ENCODE measurements at regions not wholly inside any gene's neighbourhood (a gene's known extent, or its start where the extent isn't known, plus 50 kb on each side); places are given as distances from the start of the nearest gene placed in this dataset.

DNA sequence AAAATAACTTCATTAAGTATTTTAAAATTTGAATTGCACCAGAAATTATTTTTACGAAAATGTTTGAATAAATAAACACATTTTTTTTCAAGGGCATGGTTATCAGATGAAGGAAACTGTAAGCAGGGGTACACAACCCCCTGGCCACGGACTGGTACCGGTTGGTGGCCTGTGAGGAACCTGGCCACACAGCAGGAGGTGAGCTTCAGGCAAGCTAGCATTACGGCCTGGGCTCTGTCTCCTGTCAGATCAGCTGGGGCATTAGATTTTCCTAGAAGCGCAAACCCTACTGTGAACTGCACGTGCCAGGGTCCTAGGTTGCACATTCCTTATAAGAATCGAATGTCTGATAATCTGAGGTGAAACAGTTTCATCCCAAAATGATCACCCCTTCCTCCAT, 1499.7 kb upstream of the AGA start:
- Histone ChIP-seq H3K4me1 (ENCODE audit: control insufficient read depth, insufficient read depth, low read length) (peaks cover 8% of the 10 kb centered on the region), H3K4me3 (ENCODE audit: low read depth, low read length) (no peak overlapping the region), H3K9ac (ENCODE audit: low read depth, low read length) (no peak overlapping the region), H3K27me3 (ENCODE audit: control insufficient read depth, insufficient read depth, low read length) (no peaks in the 10 kb centered on the region), H3K36me3 (ENCODE audit: control insufficient read depth, insufficient read depth, low read length) (no peaks in the 10 kb centered on the region), H3K9me3 (ENCODE audit: control insufficient read depth, insufficient read depth, low read length) (no peaks in the 10 kb centered on the region), H3K27ac (ENCODE audit: low read depth, low read length) (no peak overlapping the region)

DNA sequence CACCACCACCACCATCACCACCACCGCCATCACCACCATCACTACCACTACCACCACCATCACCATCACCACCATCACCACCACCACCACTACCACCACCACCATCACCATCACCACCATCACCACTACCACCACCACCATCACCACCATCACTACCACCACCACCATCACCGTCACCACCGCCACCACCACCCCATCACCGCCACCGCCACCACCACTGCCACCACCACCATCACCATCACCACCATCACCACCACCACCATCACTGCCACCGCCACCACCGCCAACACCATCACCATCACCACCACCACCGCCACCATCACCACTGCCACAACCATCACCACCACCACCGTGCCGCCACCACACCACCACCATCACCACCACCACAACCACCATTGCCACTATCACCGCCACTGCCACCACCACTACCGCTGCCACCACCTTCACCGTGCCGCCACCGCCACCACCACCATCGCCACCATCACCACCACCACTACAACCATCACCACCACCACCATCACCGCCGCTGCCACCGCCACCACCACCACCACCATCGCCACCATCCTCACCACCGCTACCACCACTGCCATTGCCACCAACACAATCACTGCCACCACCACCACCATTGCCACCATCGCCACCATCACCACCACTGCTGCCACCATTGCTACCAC, 1511.3 kb upstream of the AGA start:
- no peak overlapping the region for H3K4me3 ChIP-seq (ENCODE audit: low read depth, low read length)
- H3K9ac ChIP-seq (ENCODE audit: low read depth, low read length), result no peak overlapping the region
- no peaks in the 10 kb centered on the region for H3K9me3 ChIP-seq (ENCODE audit: control insufficient read depth, insufficient read depth, low read length)
- no peak overlapping the region for H3K27ac ChIP-seq (ENCODE audit: low read depth, low read length)
- H3K36me3 ChIP-seq (ENCODE audit: control insufficient read depth, insufficient read depth, low read length), result no peaks in the 10 kb centered on the region
- no peaks in the 10 kb centered on the region for H3K27me3 ChIP-seq (ENCODE audit: control insufficient read depth, insufficient read depth, low read length)
- no peaks in the 10 kb centered on the region for H3K4me1 ChIP-seq (ENCODE audit: control insufficient read depth, insufficient read depth, low read length)

DNA sequence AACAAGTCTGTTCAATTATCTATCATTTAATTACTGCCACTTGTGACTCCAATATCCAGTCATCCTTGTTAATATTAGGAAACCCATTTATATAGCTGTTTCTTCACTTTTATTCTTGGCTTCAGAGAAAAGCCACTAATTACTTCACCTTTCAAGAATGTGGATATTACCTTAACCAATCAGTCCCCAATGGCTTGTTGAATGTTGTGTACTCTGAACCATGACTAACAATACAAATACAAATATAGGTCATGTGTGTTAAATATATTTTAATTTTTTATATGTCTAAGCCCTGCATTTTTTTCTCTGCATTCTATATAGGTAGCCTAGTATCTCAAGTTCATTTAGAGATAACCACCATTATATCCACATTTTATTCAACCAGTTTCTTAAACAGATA, 1513.4 kb upstream of the AGA start:
- H3K4me1 ChIP-seq (ENCODE audit: control insufficient read depth, insufficient read depth, low read length), result no peaks in the 10 kb centered on the region
- H3K4me3 ChIP-seq (ENCODE audit: low read depth, low read length), result no peak overlapping the region
- no peak overlapping the region for H3K9ac ChIP-seq (ENCODE audit: low read depth, low read length)
- H3K9me3 ChIP-seq (ENCODE audit: control insufficient read depth, insufficient read depth, low read length), result no peaks in the 10 kb centered on the region
- no peaks in the 10 kb centered on the region for H3K36me3 ChIP-seq (ENCODE audit: control insufficient read depth, insufficient read depth, low read length)
- no peak overlapping the region for H3K27ac ChIP-seq (ENCODE audit: low read depth, low read length)
- no peaks in the 10 kb centered on the region for H3K27me3 ChIP-seq (ENCODE audit: control insufficient read depth, insufficient read depth, low read length)

DNA sequence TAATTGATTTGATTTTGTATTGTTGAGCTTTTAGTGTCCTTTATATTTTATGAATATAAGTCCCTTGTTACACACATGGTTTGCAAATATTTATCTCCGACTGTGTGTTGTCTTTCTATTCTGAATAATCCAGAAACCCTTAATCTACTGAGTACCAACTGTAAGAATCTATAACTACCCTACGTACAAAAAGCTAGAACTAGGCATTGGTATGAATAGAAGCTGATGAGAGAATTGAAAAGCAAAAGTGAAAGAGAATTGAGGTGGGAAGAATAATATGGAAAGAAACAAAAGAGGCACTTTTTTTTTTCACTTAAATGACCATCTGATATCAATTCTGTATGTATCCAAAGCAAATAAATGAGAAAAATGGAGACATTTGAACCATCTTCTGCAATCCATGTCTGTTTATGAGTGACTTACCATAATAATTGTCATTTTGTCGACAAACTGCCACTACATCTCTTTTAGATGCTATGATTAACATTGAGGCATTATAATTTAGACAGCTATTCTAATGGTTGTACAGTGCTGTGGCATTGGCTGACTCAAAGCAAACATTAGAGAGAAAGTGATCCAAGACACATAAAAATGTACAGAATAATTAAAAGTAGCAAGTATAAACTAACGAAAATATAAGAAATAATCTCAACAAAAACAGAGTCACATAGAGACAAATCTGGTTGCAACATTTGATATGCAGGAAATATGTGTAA, 1516.6 kb upstream of the AGA start:
- Histone ChIP-seq H3K9ac (ENCODE audit: low read depth, low read length) (no peak overlapping the region), H3K9me3 (ENCODE audit: control insufficient read depth, insufficient read depth, low read length) (no peaks in the 10 kb centered on the region), H3K27ac (ENCODE audit: low read depth, low read length) (no peak overlapping the region), H3K4me1 (ENCODE audit: control insufficient read depth, insufficient read depth, low read length) (peaks cover 6% of the 10 kb centered on the region; the same call in 1 of the 2 replicates), H3K4me3 (ENCODE audit: low read depth, low read length) (no peak overlapping the region), H3K36me3 (ENCODE audit: control insufficient read depth, insufficient read depth, low read length) (no peaks in the 10 kb centered on the region), H3K27me3 (ENCODE audit: control insufficient read depth, insufficient read depth, low read length) (no peaks in the 10 kb centered on the region)

GRCh38 chr4:178963446-178964045, 1521.3 kb upstream of the AGA start:
- H3K9ac ChIP-seq (ENCODE audit: low read depth, low read length), result no peak overlapping the region
- no peak overlapping the region for H3K27ac ChIP-seq (ENCODE audit: low read depth, low read length)
- H3K4me3 ChIP-seq (ENCODE audit: low read depth, low read length), result no peak overlapping the region
- peaks cover 6% of the 10 kb centered on the region; the same call in 1 of the 2 replicates for H3K4me1 ChIP-seq (ENCODE audit: control insufficient read depth, insufficient read depth, low read length)
- H3K27me3 ChIP-seq (ENCODE audit: control insufficient read depth, insufficient read depth, low read length), result no peaks in the 10 kb centered on the region
- H3K9me3 ChIP-seq (ENCODE audit: control insufficient read depth, insufficient read depth, low read length), result no peaks in the 10 kb centered on the region
- no peaks in the 10 kb centered on the region for H3K36me3 ChIP-seq (ENCODE audit: control insufficient read depth, insufficient read depth, low read length)

DNA sequence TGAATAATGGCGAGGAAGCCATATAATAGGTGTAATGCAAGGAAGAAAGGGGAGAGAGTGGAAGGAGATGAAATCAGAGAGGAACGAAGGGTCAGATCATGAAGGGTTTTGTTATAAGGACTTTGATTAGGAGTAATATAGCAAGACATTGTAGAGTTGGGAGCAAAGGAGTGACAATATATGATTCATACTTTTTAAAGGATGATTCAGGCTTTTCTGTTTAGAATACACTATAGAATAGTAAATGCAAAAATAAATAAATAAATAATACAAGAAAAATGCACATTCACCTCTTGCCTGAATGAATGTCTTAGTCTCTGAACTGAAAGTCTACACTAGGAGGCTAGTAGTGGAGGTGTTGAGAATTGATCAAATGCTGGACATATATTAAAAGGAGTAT, 1524.4 kb upstream of the AGA start:
- H3K27ac ChIP-seq (ENCODE audit: low read depth, low read length), result no peak overlapping the region
- no peaks in the 10 kb centered on the region for H3K36me3 ChIP-seq (ENCODE audit: control insufficient read depth, insufficient read depth, low read length)
- H3K9me3 ChIP-seq (ENCODE audit: control insufficient read depth, insufficient read depth, low read length), result no peaks in the 10 kb centered on the region
- no peak overlapping the region for H3K9ac ChIP-seq (ENCODE audit: low read depth, low read length)
- H3K4me1 ChIP-seq (ENCODE audit: control insufficient read depth, insufficient read depth, low read length), result peaks cover 8% of the 10 kb centered on the region
- H3K4me3 ChIP-seq (ENCODE audit: low read depth, low read length), result no peak overlapping the region
- no peaks in the 10 kb centered on the region for H3K27me3 ChIP-seq (ENCODE audit: control insufficient read depth, insufficient read depth, low read length)

GRCh38 chr4:178970433-178971140, 1528.3 kb upstream of the AGA start:
- H3K36me3 ChIP-seq (ENCODE audit: control insufficient read depth, insufficient read depth, low read length), result no peaks in the 10 kb centered on the region
- no peaks in the 10 kb centered on the region for H3K27me3 ChIP-seq (ENCODE audit: control insufficient read depth, insufficient read depth, low read length)
- peaks cover 3% of the 10 kb centered on the region for H3K4me1 ChIP-seq (ENCODE audit: control insufficient read depth, insufficient read depth, low read length)
- H3K9me3 ChIP-seq (ENCODE audit: control insufficient read depth, insufficient read depth, low read length), result no peaks in the 10 kb centered on the region
- no peak overlapping the region for H3K4me3 ChIP-seq (ENCODE audit: low read depth, low read length)
- no peak overlapping the region for H3K9ac ChIP-seq (ENCODE audit: low read depth, low read length)
- no peak overlapping the region for H3K27ac ChIP-seq (ENCODE audit: low read depth, low read length)

GRCh38 chr4:178976861-178977260, 1534.6 kb upstream of the AGA start:
- Histone ChIP-seq H3K36me3 (ENCODE audit: control insufficient read depth, insufficient read depth, low read length) (no peaks in the 10 kb centered on the region), H3K27me3 (ENCODE audit: control insufficient read depth, insufficient read depth, low read length) (no peaks in the 10 kb centered on the region), H3K27ac (ENCODE audit: low read depth, low read length) (no peak overlapping the region), H3K9ac (ENCODE audit: low read depth, low read length) (no peak overlapping the region), H3K4me3 (ENCODE audit: low read depth, low read length) (no peak overlapping the region), H3K9me3 (ENCODE audit: control insufficient read depth, insufficient read depth, low read length) (no peaks in the 10 kb centered on the region), H3K4me1 (ENCODE audit: control insufficient read depth, insufficient read depth, low read length) (no peaks in the 10 kb centered on the region)

- H3K27me3 ChIP-seq (ENCODE audit: control insufficient read depth, insufficient read depth, low read length), result no peaks in the 10 kb centered on the region
- no peak overlapping the region for H3K9ac ChIP-seq (ENCODE audit: low read depth, low read length)
- no peak overlapping the region for H3K27ac ChIP-seq (ENCODE audit: low read depth, low read length)
- H3K4me3 ChIP-seq (ENCODE audit: low read depth, low read length), result no peak overlapping the region
- H3K36me3 ChIP-seq (ENCODE audit: control insufficient read depth, insufficient read depth, low read length), result no peaks in the 10 kb centered on the region
- H3K9me3 ChIP-seq (ENCODE audit: control insufficient read depth, insufficient read depth, low read length), result no peaks in the 10 kb centered on the region
- H3K4me1 ChIP-seq (ENCODE audit: control insufficient read depth, insufficient read depth, low read length), result no peaks in the 10 kb centered on the region
Observed at GRCh38 chr4:178993306-178993705, 1551.1 kb upstream of the AGA start.

GRCh38 chr4:179001918-179002317, 1559.7 kb upstream of the AGA start:
- no peak overlapping the region for H3K9ac ChIP-seq (ENCODE audit: low read depth, low read length)
- H3K27me3 ChIP-seq (ENCODE audit: control insufficient read depth, insufficient read depth, low read length), result no peaks in the 10 kb centered on the region
- no peak overlapping the region for H3K27ac ChIP-seq (ENCODE audit: low read depth, low read length)
- H3K9me3 ChIP-seq (ENCODE audit: control insufficient read depth, insufficient read depth, low read length), result no peaks in the 10 kb centered on the region
- no peaks in the 10 kb centered on the region for H3K4me1 ChIP-seq (ENCODE audit: control insufficient read depth, insufficient read depth, low read length)
- no peaks in the 10 kb centered on the region for H3K36me3 ChIP-seq (ENCODE audit: control insufficient read depth, insufficient read depth, low read length)
- H3K4me3 ChIP-seq (ENCODE audit: low read depth, low read length), result no peak overlapping the region

DNA sequence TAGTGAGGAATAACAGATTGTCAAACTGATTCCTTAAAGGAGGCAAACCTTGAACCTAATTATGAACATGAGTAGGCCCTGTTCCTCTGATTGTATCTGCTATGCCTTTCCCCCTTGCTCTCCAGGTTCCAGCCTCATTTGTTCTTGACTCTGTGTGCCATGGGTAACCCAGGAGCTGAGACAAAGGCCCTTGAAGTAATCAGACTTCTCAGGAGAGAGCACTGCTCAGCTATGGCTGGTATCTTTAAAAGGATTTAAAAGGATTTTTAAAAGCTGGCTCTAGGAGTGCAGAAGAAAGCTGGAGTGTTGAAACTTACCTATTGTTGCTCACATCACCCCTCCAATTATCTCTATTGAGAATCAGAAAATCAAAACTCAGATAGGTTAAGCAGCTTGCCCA, 1565.5 kb upstream of the AGA start:
- Histone ChIP-seq H3K9ac (ENCODE audit: low read depth, low read length) (no peak overlapping the region), H3K27me3 (ENCODE audit: control insufficient read depth, insufficient read depth, low read length) (no peaks in the 10 kb centered on the region), H3K4me3 (ENCODE audit: low read depth, low read length) (no peak overlapping the region), H3K9me3 (ENCODE audit: control insufficient read depth, insufficient read depth, low read length) (no peaks in the 10 kb centered on the region), H3K4me1 (ENCODE audit: control insufficient read depth, insufficient read depth, low read length) (peaks cover 12% of the 10 kb centered on the region), H3K27ac (ENCODE audit: low read depth, low read length) (no peak overlapping the region), H3K36me3 (ENCODE audit: control insufficient read depth, insufficient read depth, low read length) (no peaks in the 10 kb centered on the region)
